ENCODE measurements at regions not wholly inside any gene's neighbourhood (a gene's known extent, or its start where the extent isn't known, plus 50 kb on each side); places are given as distances from the start of the nearest gene placed in this dataset.

GRCh38 chr7:121748546-121748945 is 124.4 kb upstream of the PTPRZ1 start:
- TF ChIP-seq TAF1 (IDR thresholded peaks at IDR 0.05; ENCODE audit: borderline replicate concordance, insufficient read depth, low read length) (no peak), SIN3A (IDR thresholded peaks at IDR 0.05; ENCODE audit: borderline replicate concordance, insufficient read depth, low read length) (no peak), REST (IDR thresholded peaks at IDR 0.05; ENCODE audit: insufficient read depth in 1 of 2, low read depth in 2 of 2, low read length in 2 of 2) (no peak), POLR2AphosphoS5 (IDR thresholded peaks at IDR 0.05; ENCODE audit: low read depth, low read length) (no peak)
